Thoracic aorta (tissue), 2 donors: ENCODE measurements at regions not wholly inside any gene's neighbourhood (a gene's known extent, or its start where the extent isn't known, plus 50 kb on each side); places are given as distances from the start of the nearest gene placed in this dataset.

ENCODE experiments used
- ATAC-seq: fragments of 150-250 bp; one replicate; pipeline ENCODE4 v1.8.0; 2017; ENCODE audit warnings: low read depth; ENCODE audit not compliant: insufficient number of reproducible peaks, low FRiP score
- DNase-seq: peaks from one replicate; pipeline ENCODE4 v3.0.0-alpha.2; 2020; ENCODE audit warnings: low spot score
- H3K27ac ChIP-seq, 2 donors: fragments of 200-600 bp; sonication (generic); 1 replicate in 1 of 2; 2 replicates in 1 of 2; pipeline ENCODE4 v1.5.1; 2016; ENCODE audit warnings: mild to moderate bottlenecking in 2 of 2, moderate library complexity in 2 of 2
- H3K27me3 ChIP-seq: fragments of 200-600 bp; sonication (generic); replicated peaks from 2 replicates; pipeline ENCODE4 v1.6.0; 2016; ENCODE audit warnings: mild to moderate bottlenecking; ENCODE audit not compliant: insufficient read depth
- H3K36me3 ChIP-seq: fragments of 200-600 bp; sonication (generic); one replicate; pipeline ENCODE4 v1.5.1; 2016
- H3K4me1 ChIP-seq, 2 donors: fragments of 200-600 bp; sonication (generic); 1 replicate in 1 of 2; 2 replicates in 1 of 2; pipeline versions ENCODE4 v1.5.1 to v1.6.0; 2016; ENCODE audit warnings: low read depth in 2 of 2, mild to moderate bottlenecking in 1 of 2; ENCODE audit not compliant: control insufficient read depth in 1 of 2
- H3K4me3 ChIP-seq: fragments of 200-600 bp; sonication (generic); 2 replicates; pipeline ENCODE4 v1.5.1; 2016; ENCODE audit warnings: mild to moderate bottlenecking
- H3K9me3 ChIP-seq: fragments of 200-600 bp; sonication (generic); 2 replicates; pipeline ENCODE4 v1.5.1; 2016
- CTCF ChIP-seq: fragments of 200-600 bp; sonication (generic); IDR thresholded peaks from one replicate; pipeline ENCODE4 v1.5.1; 2019; ENCODE audit warnings: antibody characterized with exemption

GRCh38 chr6:88360203-88360797, 194.2 kb upstream of the CNR1 start:
- TF ChIP-seq CTCF = no peak
- peaks cover 2 to 29% of the 10 kb centered on the region in 2 donors for H3K4me1 ChIP-seq
- DNase-seq = no peak
- ATAC-seq = no peak
- no peaks in the 10 kb centered on the region for H3K36me3 ChIP-seq
- no peaks in the 10 kb centered on the region for H3K9me3 ChIP-seq
- no peak overlapping the region for H3K4me3 ChIP-seq
- H3K27ac ChIP-seq = no peak overlapping the region
- H3K27me3 ChIP-seq = no peaks in the 10 kb centered on the region

- Histone ChIP-seq H3K36me3 (no peaks in the 10 kb centered on the region), H3K27me3 (no peaks in the 10 kb centered on the region), H3K9me3 (no peaks in the 10 kb centered on the region), H3K27ac (no peak overlapping the region), H3K4me1 (peaks cover 0 to 22% of the 10 kb centered on the region in 2 donors), H3K4me3 (no peak overlapping the region)
- no peak for TF ChIP-seq CTCF
- ATAC-seq = no peak
- no peak for DNase-seq
Measured at GRCh38 chr6:88359530-88360202, 193.5 kb upstream of the CNR1 start.

- H3K36me3 ChIP-seq = no peaks in the 10 kb centered on the region
- DNase-seq (no peak), ATAC-seq (no peak)
- no peak for TF ChIP-seq CTCF
- no peak overlapping the region for H3K4me3 ChIP-seq
- H3K27me3 ChIP-seq = no peaks in the 10 kb centered on the region
- peaks cover 0 to 21% of the 10 kb centered on the region in 2 donors for H3K4me1 ChIP-seq
- H3K27ac ChIP-seq = no peak overlapping the region
- no peaks in the 10 kb centered on the region for H3K9me3 ChIP-seq
Measured at GRCh38 chr6:88358846-88359245, 192.7 kb upstream of the CNR1 start.

- H3K36me3 ChIP-seq = no peaks in the 10 kb centered on the region
- DNase-seq (no peak), ATAC-seq (no peak)
- no peaks in the 10 kb centered on the region for H3K4me1 ChIP-seq
- H3K9me3 ChIP-seq = no peaks in the 10 kb centered on the region
- H3K27me3 ChIP-seq = no peaks in the 10 kb centered on the region
- no peak for TF ChIP-seq CTCF
- no peak overlapping the region for H3K27ac ChIP-seq
- no peak overlapping the region for H3K4me3 ChIP-seq
Measured at GRCh38 chr6:88349511-88349910, 183.4 kb upstream of the CNR1 start.

- Histone ChIP-seq H3K9me3 (no peaks in the 10 kb centered on the region), H3K4me1 (peaks cover 0 to 4% of the 10 kb centered on the region in 2 donors), H3K27ac (no peak overlapping the region), H3K27me3 (no peaks in the 10 kb centered on the region), H3K36me3 (no peaks in the 10 kb centered on the region), H3K4me3 (no peak overlapping the region)
- no peak for TF ChIP-seq CTCF
- ATAC-seq (no peak), DNase-seq (no peak)
Measured at GRCh38 chr6:88342336-88342735, 176.2 kb upstream of the CNR1 start.
